IMR-90 (cell line): ENCODE measurements at regions not wholly inside any gene's neighbourhood (a gene's known extent, or its start where the extent isn't known, plus 50 kb on each side); places are given as distances from the start of the nearest gene placed in this dataset.

Source experiments
- ELK1 ChIP-seq: fragments of 150-350 bp; IDR thresholded peaks from 2 replicates; pipeline ENCODE4 v1.6.1; 2016; ENCODE audit warnings: low read depth, mild to moderate bottlenecking, low read length, moderate library complexity, borderline replicate concordance
- MAZ ChIP-seq: IDR thresholded peaks from 2 replicates; pipeline ENCODE4 v1.6.1; 2012; ENCODE audit warnings: low read depth, mild to moderate bottlenecking, low read length, improper control_type of control experiment, moderate library complexity, borderline replicate concordance
- POLR2A ChIP-seq: IDR thresholded peaks from 2 replicates; pipeline ENCODE4 v1.6.1; 2012; ENCODE audit warnings: mild to moderate bottlenecking, low read depth, low read length
- SMC3 ChIP-seq: fragments of 150-350 bp; IDR thresholded peaks from 2 replicates; pipeline ENCODE4 v1.6.1; 2016; ENCODE audit warnings: low read depth, mild to moderate bottlenecking, antibody characterized with exemption, low read length, moderate library complexity
- TF ChIP-seq, protein P1 (sequence below): conservative IDR thresholded peaks from 2 replicates; pipeline ENCODE4 v1.5.1; 2012; ENCODE audit warnings: mild to moderate bottlenecking, low read depth, low read length, improper control_type of control experiment

DNA sequence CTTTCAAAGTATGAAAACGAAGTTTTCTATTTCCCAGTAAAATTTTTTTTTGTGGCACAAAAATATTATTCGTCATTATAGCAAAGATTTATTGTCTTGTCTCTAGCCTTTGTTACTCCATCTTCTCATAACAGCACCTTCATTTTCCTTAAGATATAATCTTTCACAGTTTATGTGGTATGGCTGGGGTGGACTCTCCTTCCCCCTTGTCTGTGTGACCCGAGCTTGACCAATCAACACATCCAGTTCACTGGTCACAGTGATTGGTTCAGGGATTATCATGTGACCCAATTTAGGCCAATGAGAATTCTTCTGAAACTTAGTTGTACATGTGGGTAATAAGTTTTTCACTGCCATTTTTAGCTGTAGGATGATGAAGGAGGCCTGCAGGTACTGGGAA lies 71.2 kb upstream of the DCBLD2 start:
- TF ChIP-seq SMC3 (no peak), POLR2A (no peak), MAZ (no peak), ELK1 (no peak)
- TF ChIP-seq, protein P1, sequence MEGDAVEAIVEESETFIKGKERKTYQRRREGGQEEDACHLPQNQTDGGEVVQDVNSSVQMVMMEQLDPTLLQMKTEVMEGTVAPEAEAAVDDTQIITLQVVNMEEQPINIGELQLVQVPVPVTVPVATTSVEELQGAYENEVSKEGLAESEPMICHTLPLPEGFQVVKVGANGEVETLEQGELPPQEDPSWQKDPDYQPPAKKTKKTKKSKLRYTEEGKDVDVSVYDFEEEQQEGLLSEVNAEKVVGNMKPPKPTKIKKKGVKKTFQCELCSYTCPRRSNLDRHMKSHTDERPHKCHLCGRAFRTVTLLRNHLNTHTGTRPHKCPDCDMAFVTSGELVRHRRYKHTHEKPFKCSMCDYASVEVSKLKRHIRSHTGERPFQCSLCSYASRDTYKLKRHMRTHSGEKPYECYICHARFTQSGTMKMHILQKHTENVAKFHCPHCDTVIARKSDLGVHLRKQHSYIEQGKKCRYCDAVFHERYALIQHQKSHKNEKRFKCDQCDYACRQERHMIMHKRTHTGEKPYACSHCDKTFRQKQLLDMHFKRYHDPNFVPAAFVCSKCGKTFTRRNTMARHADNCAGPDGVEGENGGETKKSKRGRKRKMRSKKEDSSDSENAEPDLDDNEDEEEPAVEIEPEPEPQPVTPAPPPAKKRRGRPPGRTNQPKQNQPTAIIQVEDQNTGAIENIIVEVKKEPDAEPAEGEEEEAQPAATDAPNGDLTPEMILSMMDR: no peak
